ENCODE measurements at regions not wholly inside any gene's neighbourhood (a gene's known extent, or its start where the extent isn't known, plus 50 kb on each side); places are given as distances from the start of the nearest gene placed in this dataset.

GRCh38 chr15:37165395-37165794 is 65.0 kb upstream of the MEIS2 start:
- DNase-seq (ENCODE audit: extremely low read depth, low read depth), result no peak

- no peak for DNase-seq (ENCODE audit: extremely low read depth, low read depth)
Measured at GRCh38 chr15:37166402-37166801, 66.1 kb upstream of the MEIS2 start.

- no peak for DNase-seq (ENCODE audit: extremely low read depth, low read depth)
Measured at GRCh38 chr15:37181339-37181738, 81.0 kb upstream of the MEIS2 start.

- DNase-seq (ENCODE audit: extremely low read depth, low read depth), result no peak
Measured at GRCh38 chr15:37199545-37199944, 99.2 kb upstream of the MEIS2 start.

- DNase-seq (ENCODE audit: extremely low read depth, low read depth), result no peak
Measured at GRCh38 chr15:37203050-37203449, 102.7 kb upstream of the MEIS2 start.

- DNase-seq (ENCODE audit: extremely low read depth, low read depth), result no peak
Measured at GRCh38 chr15:37204692-37205091, 104.3 kb upstream of the MEIS2 start.

- DNase-seq (ENCODE audit: extremely low read depth, low read depth), result no peak
Measured at GRCh38 chr15:37206690-37207089, 106.3 kb upstream of the MEIS2 start.

- no peak for DNase-seq (ENCODE audit: extremely low read depth, low read depth)
Measured at GRCh38 chr15:37208146-37209040, 108.0 kb upstream of the MEIS2 start.

GRCh38 chr15:37209041-37209363 is 108.7 kb upstream of the MEIS2 start:
- no peak for DNase-seq (ENCODE audit: extremely low read depth, low read depth)

- no peak for DNase-seq (ENCODE audit: extremely low read depth, low read depth)
Measured at GRCh38 chr15:37217567-37217966, 117.2 kb upstream of the MEIS2 start.

- DNase-seq (ENCODE audit: extremely low read depth, low read depth), result no peak
Measured at GRCh38 chr15:37218351-37218916, 118.1 kb upstream of the MEIS2 start.

- DNase-seq (ENCODE audit: extremely low read depth, low read depth), result no peak
Measured at GRCh38 chr15:37219211-37219701, 118.9 kb upstream of the MEIS2 start.

- DNase-seq (ENCODE audit: extremely low read depth, low read depth), result no peak
Measured at GRCh38 chr15:37220949-37221670, 120.8 kb upstream of the MEIS2 start.

GRCh38 chr15:37221671-37222145 is 121.4 kb upstream of the MEIS2 start:
- DNase-seq (ENCODE audit: extremely low read depth, low read depth), result no peak

- DNase-seq (ENCODE audit: extremely low read depth, low read depth), result no peak
Measured at GRCh38 chr15:37223089-37223488, 122.7 kb upstream of the MEIS2 start.

GRCh38 chr15:37229855-37230619 is 129.7 kb upstream of the MEIS2 start:
- DNase-seq (ENCODE audit: extremely low read depth, low read depth), result no peak

- no peak for DNase-seq (ENCODE audit: extremely low read depth, low read depth)
Measured at GRCh38 chr15:37245358-37245757, 145.0 kb upstream of the MEIS2 start.

GRCh38 chr15:37246065-37246464 is 145.7 kb upstream of the MEIS2 start:
- DNase-seq (ENCODE audit: extremely low read depth, low read depth), result no peak

- DNase-seq (ENCODE audit: extremely low read depth, low read depth), result no peak
Measured at GRCh38 chr15:37246856-37247255, 146.5 kb upstream of the MEIS2 start.

GRCh38 chr15:37249249-37249648 is 148.9 kb upstream of the MEIS2 start:
- no peak for DNase-seq (ENCODE audit: extremely low read depth, low read depth)

- DNase-seq (ENCODE audit: extremely low read depth, low read depth), result no peak
Measured at GRCh38 chr15:37252530-37252929, 152.2 kb upstream of the MEIS2 start.

All from NCI-H460 (cell line).